ENCODE measurements at regions not wholly inside any gene's neighbourhood (a gene's known extent, or its start where the extent isn't known, plus 50 kb on each side); places are given as distances from the start of the nearest gene placed in this dataset.

DNA sequence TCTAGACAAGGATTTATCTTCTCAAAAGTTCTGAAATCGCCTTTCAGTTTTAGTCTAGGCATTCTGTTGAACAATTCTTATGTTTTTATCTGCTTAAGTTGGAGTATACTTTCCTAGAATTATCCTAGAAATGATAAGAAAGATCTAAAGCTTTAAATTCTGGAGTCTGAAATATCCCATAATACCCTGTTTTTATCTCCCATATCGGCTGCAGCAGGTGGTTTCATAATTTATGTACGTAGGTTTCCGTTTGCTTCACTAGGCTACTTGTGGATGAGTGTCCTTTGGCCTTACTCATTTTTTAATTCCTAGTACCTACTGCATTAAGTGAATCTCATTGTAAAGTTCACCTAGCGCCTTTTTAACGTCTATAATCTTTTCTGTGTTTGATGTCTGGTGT lies 58.5 kb upstream of the MGAT5 start:
- 92% methylated on average over 6 of the region's 6 CpGs for WGBS (ENCODE audit: low lambda C conversion rate)
- CTCF ChIA-PET, result interaction anchor here (1.2 kb wide), 1 partner anchor 75 kb away, joined by 3 read pairs; no protein-coding TSS in a partner anchor
- Histone ChIP-seq H3K9me3 (no peaks in the 10 kb centered on the region), H3K4me2 (no peak overlapping the region), H3F3A (replicated peaks; ENCODE audit: insufficient read depth) (no peaks in the 10 kb centered on the region), H3K9ac (no peak overlapping the region), H3K79me2 (ENCODE audit: insufficient read depth) (no peaks in the 10 kb centered on the region), H3K27me3 (ENCODE audit: insufficient read depth) (no peaks in the 10 kb centered on the region), H3K9me2 (no peaks in the 10 kb centered on the region), H3K36me3 (replicated peaks in 1 of 2; ENCODE audit: control insufficient read depth in 1 of 2, insufficient read depth in 2 of 2, low read length in 1 of 2) (no peaks in the 10 kb centered on the region), H3K4me3 (ENCODE audit: low read depth in 2 of 2, low read length in 1 of 2) (no peak overlapping the region), H3K27ac (ENCODE audit: low read depth in 2 of 2, low read length in 1 of 2) (no peak overlapping the region), H3K4me1 (ENCODE audit: control insufficient read depth in 1 of 2, insufficient read depth in 2 of 2, low read depth in 1 of 2, low read length in 1 of 2) (peaks cover 0 to 9% of the 10 kb centered on the region in 2 experiments; a peak in 1 of 4 replicates), H4K20me1 (ENCODE audit: insufficient read depth) (no peaks in the 10 kb centered on the region), H2AFZ (ENCODE audit: low read depth) (no peak overlapping the region)
- POLR2A ChIA-PET, result no interaction called here
- DNase-seq, result no peak
- TF ChIP-seq POLR2AphosphoS5 (IDR thresholded peaks at IDR 0.05; ENCODE audit: low read depth, low read length), result no peak
- no peak for TF ChIP-seq FOXM1 (IDR thresholded peaks at IDR 0.05; ENCODE audit: low read depth)
- no peak for TF ChIP-seq TEAD4 (IDR thresholded peaks at IDR 0.05; ENCODE audit: borderline replicate concordance, insufficient read depth)
- no peak for TF ChIP-seq NFIC (IDR thresholded peaks at IDR 0.05; ENCODE audit: borderline replicate concordance)
- no peak for TF ChIP-seq ZBTB33 (IDR thresholded peaks at IDR 0.05; ENCODE audit: borderline replicate concordance, low read depth)
- no peak for TF ChIP-seq CHD2 (IDR thresholded peaks at IDR 0.05; ENCODE audit: low read length, partially characterized antibody)
- no peak for TF ChIP-seq CTCF (IDR thresholded peaks at IDR 0.05)
- TF ChIP-seq PBX3 (IDR thresholded peaks at IDR 0.05), result no peak
- no peak for TF ChIP-seq FOXJ3 (CRISPR knock-in tag; IDR thresholded peaks at IDR 0.05)
- TF ChIP-seq GATA2 (CRISPR knock-in tag; IDR thresholded peaks at IDR 0.05), result no peak
- no peak for TF ChIP-seq TCF12 (IDR thresholded peaks at IDR 0.05)
- no peak for TF ChIP-seq YY1 (IDR thresholded peaks at IDR 0.05; ENCODE audit: low read depth)

- Histone ChIP-seq H3K9me2 (no peaks in the 10 kb centered on the region), H3K27ac (ENCODE audit: low read depth in 2 of 2, low read length in 1 of 2) (no peak overlapping the region; a peak in 1 of 4 replicates), H3K27me3 (ENCODE audit: insufficient read depth) (no peaks in the 10 kb centered on the region), H3K4me3 (ENCODE audit: low read depth in 2 of 2, low read length in 1 of 2) (no peak overlapping the region), H3K9me3 (no peaks in the 10 kb centered on the region), H2AFZ (ENCODE audit: low read depth) (no peak overlapping the region), H3K9ac (no peak overlapping the region), H3K4me1 (ENCODE audit: control insufficient read depth in 1 of 2, insufficient read depth in 2 of 2, low read depth in 1 of 2, low read length in 1 of 2) (peaks cover 0 to 22% of the 10 kb centered on the region in 2 experiments; a peak in 1 of 4 replicates), H3K4me2 (no peak overlapping the region), H3F3A (replicated peaks; ENCODE audit: insufficient read depth) (no peaks in the 10 kb centered on the region), H3K36me3 (replicated peaks in 1 of 2; ENCODE audit: control insufficient read depth in 1 of 2, insufficient read depth in 2 of 2, low read length in 1 of 2) (no peaks in the 10 kb centered on the region), H4K20me1 (ENCODE audit: insufficient read depth) (no peaks in the 10 kb centered on the region), H3K79me2 (ENCODE audit: insufficient read depth) (no peaks in the 10 kb centered on the region)
- no peak for DNase-seq
- CTCF ChIA-PET, result interaction anchor here (0.9 to 3.2 kb wide), 7 partner anchors 10 to 254 kb away, joined by 3 to 9 read pairs (median 4); no protein-coding TSS in a partner anchor
- WGBS (ENCODE audit: low lambda C conversion rate), result 97% methylated on average over 3 of the region's 3 CpGs
- POLR2A ChIA-PET, result interaction anchor here (1.0 kb wide), 1 partner anchor 9 kb away, joined by 3 read pairs; no protein-coding TSS in a partner anchor
- no peak for TF ChIP-seq TCF12 (IDR thresholded peaks at IDR 0.05)
- TF ChIP-seq, protein P1, sequence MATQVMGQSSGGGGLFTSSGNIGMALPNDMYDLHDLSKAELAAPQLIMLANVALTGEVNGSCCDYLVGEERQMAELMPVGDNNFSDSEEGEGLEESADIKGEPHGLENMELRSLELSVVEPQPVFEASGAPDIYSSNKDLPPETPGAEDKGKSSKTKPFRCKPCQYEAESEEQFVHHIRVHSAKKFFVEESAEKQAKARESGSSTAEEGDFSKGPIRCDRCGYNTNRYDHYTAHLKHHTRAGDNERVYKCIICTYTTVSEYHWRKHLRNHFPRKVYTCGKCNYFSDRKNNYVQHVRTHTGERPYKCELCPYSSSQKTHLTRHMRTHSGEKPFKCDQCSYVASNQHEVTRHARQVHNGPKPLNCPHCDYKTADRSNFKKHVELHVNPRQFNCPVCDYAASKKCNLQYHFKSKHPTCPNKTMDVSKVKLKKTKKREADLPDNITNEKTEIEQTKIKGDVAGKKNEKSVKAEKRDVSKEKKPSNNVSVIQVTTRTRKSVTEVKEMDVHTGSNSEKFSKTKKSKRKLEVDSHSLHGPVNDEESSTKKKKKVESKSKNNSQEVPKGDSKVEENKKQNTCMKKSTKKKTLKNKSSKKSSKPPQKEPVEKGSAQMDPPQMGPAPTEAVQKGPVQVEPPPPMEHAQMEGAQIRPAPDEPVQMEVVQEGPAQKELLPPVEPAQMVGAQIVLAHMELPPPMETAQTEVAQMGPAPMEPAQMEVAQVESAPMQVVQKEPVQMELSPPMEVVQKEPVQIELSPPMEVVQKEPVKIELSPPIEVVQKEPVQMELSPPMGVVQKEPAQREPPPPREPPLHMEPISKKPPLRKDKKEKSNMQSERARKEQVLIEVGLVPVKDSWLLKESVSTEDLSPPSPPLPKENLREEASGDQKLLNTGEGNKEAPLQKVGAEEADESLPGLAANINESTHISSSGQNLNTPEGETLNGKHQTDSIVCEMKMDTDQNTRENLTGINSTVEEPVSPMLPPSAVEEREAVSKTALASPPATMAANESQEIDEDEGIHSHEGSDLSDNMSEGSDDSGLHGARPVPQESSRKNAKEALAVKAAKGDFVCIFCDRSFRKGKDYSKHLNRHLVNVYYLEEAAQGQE (IDR thresholded peaks at IDR 0.05; ENCODE audit: low read depth, low read length), result no peak
- TF ChIP-seq CHD2 (IDR thresholded peaks at IDR 0.05; ENCODE audit: low read length, partially characterized antibody), result no peak
- no peak for TF ChIP-seq EP300 (IDR thresholded peaks at IDR 0.05; ENCODE audit: borderline replicate concordance in 1 of 2, low read depth in 1 of 2, low read length in 1 of 2)
- no peak for TF ChIP-seq RCOR1 (IDR thresholded peaks at IDR 0.05; ENCODE audit: low read length)
- no peak for TF ChIP-seq NFIC (IDR thresholded peaks at IDR 0.05; ENCODE audit: borderline replicate concordance)
- TF ChIP-seq ELF1 (IDR thresholded peaks at IDR 0.05), result no peak
- no peak for TF ChIP-seq POLR2AphosphoS5 (IDR thresholded peaks at IDR 0.05; ENCODE audit: low read depth, low read length)
- TF ChIP-seq TEAD4 (IDR thresholded peaks at IDR 0.05; ENCODE audit: borderline replicate concordance, insufficient read depth), result no peak
- TF ChIP-seq GABPA (IDR thresholded peaks at IDR 0.05; ENCODE audit: low read depth), result no peak
- no peak for TF ChIP-seq SMC3 (IDR thresholded peaks at IDR 0.05; ENCODE audit: low read depth, low read length)
- TF ChIP-seq NRF1 (IDR thresholded peaks at IDR 0.05; ENCODE audit: low read depth, low read length), result no peak
- no peak for TF ChIP-seq JUND (IDR thresholded peaks at IDR 0.05)
- TF ChIP-seq FOSL2 (IDR thresholded peaks at IDR 0.05; ENCODE audit: borderline replicate concordance, low read depth), result no peak
Measured at GRCh38 chr2:134197445-134197844, 56.4 kb upstream of the MGAT5 start.
